ENCODE measurements at regions not wholly inside any gene's neighbourhood (a gene's known extent, or its start where the extent isn't known, plus 50 kb on each side); places are given as distances from the start of the nearest gene placed in this dataset.

- H2AFZ ChIP-seq (ENCODE audit: low read depth): no peak overlapping the region
- TF ChIP-seq RXRA (IDR thresholded peaks at IDR 0.05; ENCODE audit: borderline replicate concordance, low read depth) (no peak), USF1 (IDR thresholded peaks at IDR 0.05; ENCODE audit: borderline replicate concordance, low read depth) (no peak), PBX3 (IDR thresholded peaks at IDR 0.05) (no peak)
- CTCF ChIA-PET: interaction anchor here (1.0 kb wide), 1 partner anchor 1061 kb away, joined by 3 read pairs; no protein-coding TSS in a partner anchor
- H3K9me3 ChIP-seq: no peaks in the 10 kb centered on the region
- POLR2A ChIA-PET: no interaction called here
- H3K9ac ChIP-seq: no peak overlapping the region
- H3K4me2 ChIP-seq: no peak overlapping the region
- no peaks in the 10 kb centered on the region for H3K79me2 ChIP-seq (ENCODE audit: insufficient read depth)
- H3K4me1 ChIP-seq (ENCODE audit: control insufficient read depth in 1 of 2, insufficient read depth in 2 of 2, low read depth in 1 of 2, low read length in 1 of 2): no peaks in the 10 kb centered on the region
- no peak for DNase-seq
- 19% methylated on average over 3 of the region's 3 CpGs for WGBS (ENCODE audit: low lambda C conversion rate)
- H3F3A ChIP-seq (replicated peaks; ENCODE audit: insufficient read depth): no peaks in the 10 kb centered on the region
- no peaks in the 10 kb centered on the region for H3K36me3 ChIP-seq (replicated peaks in 1 of 2; ENCODE audit: control insufficient read depth in 1 of 2, insufficient read depth in 2 of 2, low read length in 1 of 2)
- no peaks in the 10 kb centered on the region for H3K9me2 ChIP-seq
- H3K4me3 ChIP-seq (ENCODE audit: low read depth in 2 of 2, low read length in 1 of 2): no peak overlapping the region
- H3K27ac ChIP-seq (ENCODE audit: low read depth in 2 of 2, low read length in 1 of 2): no peak overlapping the region
- H4K20me1 ChIP-seq (ENCODE audit: insufficient read depth): no peaks in the 10 kb centered on the region
- H3K27me3 ChIP-seq (ENCODE audit: insufficient read depth): peaks cover 4% of the 10 kb centered on the region; the same call in 1 of the 2 replicates
Observed at GRCh38 chr7:19413443-19413965, 268.3 kb upstream of the FERD3L start.

GRCh38 chr7:19410691-19411090 lies 265.5 kb upstream of the FERD3L start:
- no peaks in the 10 kb centered on the region for H3K9me3 ChIP-seq
- no peak for DNase-seq
- H3K79me2 ChIP-seq (ENCODE audit: insufficient read depth): no peaks in the 10 kb centered on the region
- POLR2A ChIA-PET: no interaction called here
- no peaks in the 10 kb centered on the region for H3K4me1 ChIP-seq (ENCODE audit: control insufficient read depth in 1 of 2, insufficient read depth in 2 of 2, low read depth in 1 of 2, low read length in 1 of 2)
- H4K20me1 ChIP-seq (ENCODE audit: insufficient read depth): no peaks in the 10 kb centered on the region
- H3K27me3 ChIP-seq (ENCODE audit: insufficient read depth): no peaks in the 10 kb centered on the region; the same call in 1 of the 2 replicates
- WGBS (ENCODE audit: low lambda C conversion rate): 16% methylated on average over 3 of the region's 3 CpGs
- no peak overlapping the region for H2AFZ ChIP-seq (ENCODE audit: low read depth)
- TF ChIP-seq NRF1 (IDR thresholded peaks at IDR 0.05; ENCODE audit: low read depth, low read length) (no peak), JUND (IDR thresholded peaks at IDR 0.05) (no peak), REST (IDR thresholded peaks at IDR 0.05; ENCODE audit: low read depth, low read length) (no peak), CTCF (IDR thresholded peaks at IDR 0.05) (no peak), CHD2 (IDR thresholded peaks at IDR 0.05; ENCODE audit: low read length, partially characterized antibody) (no peak), SMC3 (IDR thresholded peaks at IDR 0.05; ENCODE audit: low read depth, low read length) (no peak), RCOR1 (IDR thresholded peaks at IDR 0.05; ENCODE audit: low read length) (no peak), IRF3 (IDR thresholded peaks at IDR 0.05; ENCODE audit: low read depth, low read length) (no peak), ZBTB33 (IDR thresholded peaks at IDR 0.05; ENCODE audit: borderline replicate concordance, low read depth) (no peak), FOXM1 (IDR thresholded peaks at IDR 0.05; ENCODE audit: low read depth) (no peak)
- no peak overlapping the region for H3K9ac ChIP-seq
- CTCF ChIA-PET: interaction anchor here (0.7 to 1.2 kb wide), 2 partner anchors 8 to 1207 kb away, joined by 3 to 5 read pairs; no protein-coding TSS in a partner anchor
- no peak overlapping the region for H3K4me2 ChIP-seq
- no peaks in the 10 kb centered on the region for H3K9me2 ChIP-seq
- H3K4me3 ChIP-seq (ENCODE audit: low read depth in 2 of 2, low read length in 1 of 2): no peak overlapping the region
- no peaks in the 10 kb centered on the region for H3F3A ChIP-seq (replicated peaks; ENCODE audit: insufficient read depth)
- H3K27ac ChIP-seq (ENCODE audit: low read depth in 2 of 2, low read length in 1 of 2): no peak overlapping the region
- H3K36me3 ChIP-seq (replicated peaks in 1 of 2; ENCODE audit: control insufficient read depth in 1 of 2, insufficient read depth in 2 of 2, low read length in 1 of 2): no peaks in the 10 kb centered on the region
